Neural crest cell (in vitro differentiated cells): ENCODE measurements at regions not wholly inside any gene's neighbourhood (a gene's known extent, or its start where the extent isn't known, plus 50 kb on each side); places are given as distances from the start of the nearest gene placed in this dataset.

Source experiments
- DNase-seq: peaks from one replicate; pipeline ENCODE4 v3.0.0; 2021; ENCODE audit warnings: low read depth, mixed read lengths, low spot score
- H3K27ac Mint-ChIP-seq: one replicate; pipeline ENCODE4 v1.8.0; 2021; ENCODE audit warnings: mild to moderate bottlenecking, mixed read lengths; ENCODE audit not compliant: unreplicated experiment
- H3K27me3 Mint-ChIP-seq: 2 replicates; pipeline ENCODE4 v1.8.0; 2021; ENCODE audit warnings: low read depth, mild to moderate bottlenecking, mixed read lengths
- H3K36me3 Mint-ChIP-seq: 2 replicates; pipeline ENCODE4 v1.8.0; 2021; ENCODE audit warnings: low read depth, mild to moderate bottlenecking, mixed read lengths
- H3K4me1 Mint-ChIP-seq: 2 replicates; pipeline ENCODE4 v1.8.0; 2021; ENCODE audit warnings: mixed read lengths
- H3K4me3 Mint-ChIP-seq: one replicate; pipeline ENCODE4 v1.8.0; 2021; ENCODE audit warnings: mild to moderate bottlenecking, mixed read lengths
- H3K9me3 Mint-ChIP-seq: 2 replicates; pipeline ENCODE4 v1.8.0; 2021; ENCODE audit warnings: mixed read lengths
- CTCF ChIP-seq: fragments of 200-600 bp; sonication (generic); conservative IDR thresholded peaks from 2 replicates; pipeline ENCODE4 v1.5.0; 2021; ENCODE audit warnings: antibody characterized with exemption, mild to moderate bottlenecking

DNA sequence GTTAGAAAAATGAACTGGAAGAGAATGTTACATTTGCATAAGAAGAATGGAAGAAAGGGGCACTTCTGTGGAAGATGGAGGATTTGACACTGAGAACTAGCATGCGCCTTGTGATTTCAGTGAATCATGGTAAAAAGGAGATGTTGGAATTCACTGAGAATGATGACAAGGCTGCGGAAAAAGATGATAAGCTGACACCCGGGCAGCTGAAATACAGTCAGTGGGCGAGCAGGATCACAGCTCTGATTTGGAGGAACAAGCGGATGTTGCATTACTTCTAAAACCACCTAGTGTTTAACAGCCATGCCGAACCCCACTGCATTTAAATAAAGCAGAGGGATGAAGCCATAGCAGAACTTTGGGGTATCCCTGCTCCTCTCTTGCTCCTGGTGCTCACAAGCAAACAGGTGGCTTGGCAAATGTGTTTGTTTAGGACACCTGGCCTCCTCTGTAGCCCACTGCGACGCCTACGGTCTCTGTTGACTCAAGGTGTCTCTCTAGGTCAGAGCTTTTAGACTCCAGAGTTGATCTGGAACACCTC is 134.9 kb downstream of the NDUFA10 start:
- H3K36me3 Mint-ChIP-seq = no peaks in the 10 kb centered on the region
- peaks cover 13% of the 10 kb centered on the region for H3K27me3 Mint-ChIP-seq
- H3K9me3 Mint-ChIP-seq = peaks cover 7% of the 10 kb centered on the region
- no peak for TF ChIP-seq CTCF
- no peak for DNase-seq
- no peaks in the 10 kb centered on the region for H3K4me1 Mint-ChIP-seq
- H3K4me3 Mint-ChIP-seq = no peak overlapping the region
- H3K27ac Mint-ChIP-seq = no peak overlapping the region

GRCh38 chr2:239889641-239890121 is 135.5 kb downstream of the NDUFA10 start:
- Mint-ChIP-seq H3K4me1 (no peaks in the 10 kb centered on the region), H3K27me3 (peaks cover 7% of the 10 kb centered on the region), H3K9me3 (peaks cover 11% of the 10 kb centered on the region), H3K4me3 (no peak overlapping the region), H3K36me3 (peaks cover 4% of the 10 kb centered on the region), H3K27ac (no peak overlapping the region)
- no peak for DNase-seq
- TF ChIP-seq CTCF = no peak

DNA sequence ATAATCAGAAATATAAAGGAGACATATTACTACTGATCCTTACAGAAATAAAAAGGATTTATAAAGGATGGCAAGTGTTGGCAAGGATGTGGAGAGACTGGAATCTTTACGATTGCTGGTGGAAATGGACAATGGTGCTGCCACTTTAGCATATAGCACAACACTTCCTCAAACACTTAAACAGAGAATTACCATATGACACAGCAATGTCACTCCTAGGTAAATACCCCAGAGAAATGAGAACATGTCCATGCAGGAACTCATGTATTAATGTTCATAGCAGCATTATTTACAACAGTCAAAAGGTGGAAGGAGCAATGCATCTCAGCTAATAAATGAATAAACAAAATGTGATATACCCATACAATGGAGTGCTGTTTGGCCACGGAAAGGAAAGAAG is 137.5 kb downstream of the NDUFA10 start:
- no peak for DNase-seq
- Mint-ChIP-seq H3K27me3 (no peaks in the 10 kb centered on the region), H3K4me3 (no peak overlapping the region), H3K4me1 (no peaks in the 10 kb centered on the region), H3K27ac (no peak overlapping the region), H3K36me3 (peaks cover 6% of the 10 kb centered on the region), H3K9me3 (peaks cover 13% of the 10 kb centered on the region)
- TF ChIP-seq CTCF = no peak

DNA sequence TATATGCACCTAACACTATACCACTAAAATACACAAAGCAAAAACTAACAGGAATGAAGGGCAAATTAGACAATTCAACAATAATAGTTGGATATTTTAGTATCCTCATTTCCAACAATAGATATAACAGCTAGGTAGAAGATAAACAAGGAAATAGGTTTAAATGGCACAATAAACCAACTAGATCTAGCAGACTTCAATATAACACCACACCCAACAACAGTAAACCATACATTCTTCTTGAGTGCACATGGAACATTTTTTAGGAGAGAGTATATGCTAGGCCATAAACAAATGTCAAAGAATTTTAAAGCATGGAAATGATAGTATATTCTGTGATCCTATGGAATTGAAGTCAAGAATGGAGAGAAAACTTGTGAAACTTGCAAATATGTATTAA is 138.4 kb downstream of the NDUFA10 start:
- Mint-ChIP-seq H3K4me1 (peaks cover 6% of the 10 kb centered on the region), H3K36me3 (peaks cover 9% of the 10 kb centered on the region), H3K27me3 (no peaks in the 10 kb centered on the region), H3K27ac (no peak overlapping the region), H3K9me3 (peaks cover 16% of the 10 kb centered on the region), H3K4me3 (no peak overlapping the region)
- no peak for DNase-seq
- no peak for TF ChIP-seq CTCF

GRCh38 chr2:239884875-239885274 is 140.3 kb downstream of the NDUFA10 start:
- Mint-ChIP-seq H3K4me3 (no peak overlapping the region), H3K27ac (no peak overlapping the region), H3K9me3 (peaks cover 16% of the 10 kb centered on the region), H3K4me1 (peaks cover 17% of the 10 kb centered on the region), H3K36me3 (peaks cover 9% of the 10 kb centered on the region), H3K27me3 (no peaks in the 10 kb centered on the region)
- no peak for TF ChIP-seq CTCF
- no peak for DNase-seq
